Omental fat pad (tissue), 3 donors: ENCODE measurements at regions not wholly inside any gene's neighbourhood (a gene's known extent, or its start where the extent isn't known, plus 50 kb on each side); places are given as distances from the start of the nearest gene placed in this dataset.

Source experiments
- ATAC-seq: fragments of 150-250 bp; one replicate; pipeline ENCODE4 v1.9.1; 2016; ENCODE audit warnings: mild to moderate bottlenecking, moderate library complexity; ENCODE audit not compliant: low FRiP score
- DNase-seq: peaks from one replicate; pipeline ENCODE4 v3.0.0-alpha.2; 2019; ENCODE audit warnings: low spot score
- TF ChIP-seq, protein P1 (sequence below), 3 donors: fragments of 450-650 bp; IDR thresholded peaks; one replicate each; pipeline ENCODE4 v1.5.1; 2016 to 2017; ENCODE audit warnings: antibody characterized with exemption in 3 of 3, mild to moderate bottlenecking in 3 of 3, moderate library complexity in 2 of 3

DNA sequence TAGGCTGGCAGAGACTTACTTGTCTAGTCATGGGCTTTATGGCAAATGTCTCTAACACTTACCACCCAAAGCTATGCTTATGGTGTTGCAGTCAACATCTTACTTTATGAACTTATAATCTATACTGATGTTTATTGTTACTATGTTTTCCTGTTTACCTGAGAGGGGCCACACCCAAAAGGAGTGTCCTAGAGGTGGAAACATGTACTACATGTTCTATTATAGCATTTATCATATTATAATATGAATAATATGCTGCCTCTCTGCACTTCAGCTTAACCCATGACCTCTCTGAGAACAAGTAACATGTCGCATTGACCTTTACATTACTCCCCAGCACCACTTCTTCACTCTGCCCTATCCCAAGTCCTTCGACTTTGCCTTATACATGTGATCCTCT lies 501.8 kb downstream of the ETNK1 start:
- TF ChIP-seq, protein P1, sequence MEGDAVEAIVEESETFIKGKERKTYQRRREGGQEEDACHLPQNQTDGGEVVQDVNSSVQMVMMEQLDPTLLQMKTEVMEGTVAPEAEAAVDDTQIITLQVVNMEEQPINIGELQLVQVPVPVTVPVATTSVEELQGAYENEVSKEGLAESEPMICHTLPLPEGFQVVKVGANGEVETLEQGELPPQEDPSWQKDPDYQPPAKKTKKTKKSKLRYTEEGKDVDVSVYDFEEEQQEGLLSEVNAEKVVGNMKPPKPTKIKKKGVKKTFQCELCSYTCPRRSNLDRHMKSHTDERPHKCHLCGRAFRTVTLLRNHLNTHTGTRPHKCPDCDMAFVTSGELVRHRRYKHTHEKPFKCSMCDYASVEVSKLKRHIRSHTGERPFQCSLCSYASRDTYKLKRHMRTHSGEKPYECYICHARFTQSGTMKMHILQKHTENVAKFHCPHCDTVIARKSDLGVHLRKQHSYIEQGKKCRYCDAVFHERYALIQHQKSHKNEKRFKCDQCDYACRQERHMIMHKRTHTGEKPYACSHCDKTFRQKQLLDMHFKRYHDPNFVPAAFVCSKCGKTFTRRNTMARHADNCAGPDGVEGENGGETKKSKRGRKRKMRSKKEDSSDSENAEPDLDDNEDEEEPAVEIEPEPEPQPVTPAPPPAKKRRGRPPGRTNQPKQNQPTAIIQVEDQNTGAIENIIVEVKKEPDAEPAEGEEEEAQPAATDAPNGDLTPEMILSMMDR (IDR thresholded peaks at IDR 0.05), result no peak
- DNase-seq (no peak), ATAC-seq (no peak)

DNA sequence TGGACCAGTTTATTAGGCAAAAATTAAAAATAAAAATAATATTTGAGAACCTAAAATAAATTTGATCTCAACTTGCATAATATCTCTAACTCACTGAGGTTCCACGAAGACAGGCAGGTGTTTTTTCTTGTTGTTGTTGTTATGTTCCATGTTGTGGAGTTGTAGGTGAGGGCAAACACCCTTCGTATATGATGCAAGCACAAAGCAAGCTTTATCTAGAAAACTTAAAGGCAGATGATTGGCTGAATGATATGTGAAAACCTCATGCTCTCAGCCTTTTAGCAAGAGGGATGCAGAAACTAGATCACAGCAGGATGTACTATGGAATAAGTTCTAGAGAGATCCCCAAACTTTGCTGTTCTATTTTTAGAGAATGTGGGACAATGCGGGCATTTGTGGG lies 502.7 kb downstream of the ETNK1 start:
- TF ChIP-seq, protein P1 (IDR thresholded peaks at IDR 0.05), result no peak
- DNase-seq, result no peak
- ATAC-seq, result no peak

DNA sequence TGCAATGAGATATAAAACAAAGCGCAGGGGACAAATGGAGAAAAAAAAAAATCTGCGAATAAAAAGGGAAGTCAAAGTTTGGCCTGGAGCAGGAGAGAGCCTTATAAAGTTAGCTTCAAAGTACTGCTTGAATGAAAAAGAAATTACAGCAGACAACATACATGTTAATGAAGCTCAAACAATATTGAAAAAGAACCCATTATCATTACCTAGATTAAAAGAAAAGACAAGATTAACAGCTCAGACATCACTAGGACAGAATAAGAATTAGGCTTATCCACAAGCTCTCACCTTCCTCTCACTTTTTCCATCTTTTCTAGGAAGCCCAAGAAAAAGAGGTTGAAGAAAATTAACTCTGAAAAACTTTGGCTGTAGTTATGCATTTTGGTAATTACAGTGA lies 503.5 kb downstream of the ETNK1 start:
- ATAC-seq, result no peak
- no peak for DNase-seq
- TF ChIP-seq, protein P1 (IDR thresholded peaks at IDR 0.05), result no peak

DNA sequence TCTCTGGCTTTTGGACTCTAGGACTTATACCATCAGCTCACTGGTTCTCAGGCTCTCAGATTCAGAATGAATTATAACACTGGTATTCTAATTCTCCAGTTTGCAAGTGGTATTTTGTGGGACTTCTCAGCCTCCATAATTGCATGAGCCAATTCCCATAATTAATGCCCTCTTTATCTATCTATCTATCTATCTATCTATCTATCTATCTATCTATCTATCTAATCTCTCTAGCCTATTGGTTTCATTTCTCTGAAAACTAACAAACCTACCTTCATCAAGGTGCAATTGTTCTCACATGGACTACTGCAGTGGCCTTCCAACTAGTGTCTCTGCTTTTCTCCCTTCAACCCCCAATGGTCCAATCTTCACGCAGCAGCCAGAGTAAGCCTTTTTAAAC lies 507.4 kb downstream of the ETNK1 start:
- TF ChIP-seq, protein P1 (IDR thresholded peaks at IDR 0.05), result no peak
- ATAC-seq (no peak), DNase-seq (no peak)

DNA sequence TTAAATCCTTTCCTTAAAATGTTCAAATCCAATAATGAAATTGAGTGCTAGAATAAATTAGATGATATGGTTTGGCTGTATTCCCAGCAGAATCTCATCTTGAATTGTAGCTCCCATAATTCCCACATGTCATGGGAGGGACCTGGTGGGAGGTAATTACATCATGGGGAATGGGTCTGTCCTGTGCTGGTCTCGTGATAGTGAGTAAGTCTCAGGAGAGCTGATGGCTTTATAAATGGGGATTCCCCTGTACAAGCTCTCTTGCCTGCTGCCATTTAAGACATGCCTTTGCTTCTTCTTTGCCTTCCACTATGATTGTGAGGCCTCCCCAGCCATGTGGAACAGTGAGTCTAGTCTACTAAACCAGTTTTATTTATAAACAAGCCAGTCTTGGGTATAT lies 508.5 kb downstream of the ETNK1 start:
- ATAC-seq (no peak), DNase-seq (no peak)
- TF ChIP-seq, protein P1 (IDR thresholded peaks at IDR 0.05), result no peak

DNA sequence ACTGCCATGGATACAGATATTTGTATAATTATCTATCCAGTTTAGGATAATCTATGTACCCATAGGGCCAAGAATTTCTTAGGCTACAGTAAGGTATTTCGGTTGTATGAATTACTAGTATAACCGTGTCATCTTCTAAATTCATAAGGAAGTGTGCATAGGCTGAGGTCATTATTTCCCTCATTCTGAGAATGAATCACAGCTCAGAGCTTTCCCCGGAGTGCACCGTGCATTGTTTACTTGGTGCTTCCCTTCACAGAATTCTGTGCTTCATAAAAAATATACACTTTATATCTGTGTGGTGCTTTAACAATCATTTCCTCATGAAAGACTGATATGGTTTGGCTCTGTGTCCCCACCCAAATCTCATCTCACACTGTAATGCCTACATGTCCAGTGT lies 514.1 kb downstream of the ETNK1 start:
- ATAC-seq, result no peak
- TF ChIP-seq, protein P1 (IDR thresholded peaks at IDR 0.05), result no peak
- DNase-seq, result no peak

DNA sequence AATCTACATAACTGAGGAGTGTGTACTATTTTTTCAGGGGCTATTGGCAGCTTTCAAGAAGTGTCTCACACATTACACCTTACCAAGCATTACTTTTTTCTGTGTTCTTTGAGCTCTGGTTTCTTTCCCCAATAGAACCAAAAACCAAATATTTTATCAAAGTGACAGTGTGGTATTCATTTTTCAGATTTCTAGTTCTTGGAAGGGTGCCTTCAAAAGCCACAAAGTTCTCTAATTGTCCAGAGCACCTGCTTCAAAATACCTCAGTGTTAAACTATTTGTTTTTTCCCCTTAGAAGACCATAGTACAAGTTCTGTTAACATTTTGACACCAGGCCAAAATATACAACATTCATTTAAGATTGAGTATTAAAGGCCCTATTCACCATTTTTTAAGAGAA lies 515.7 kb downstream of the ETNK1 start:
- DNase-seq, result no peak
- TF ChIP-seq, protein P1 (IDR thresholded peaks at IDR 0.05), result no peak
- ATAC-seq, result no peak
